CD14-positive monocyte (primary cell): ENCODE measurements at regions not wholly inside any gene's neighbourhood (a gene's known extent, or its start where the extent isn't known, plus 50 kb on each side); places are given as distances from the start of the nearest gene placed in this dataset.

Experiments used
- DNase-seq, 3 donors: peaks; one replicate each; pipeline ENCODE4 v3.0.0-alpha.2; 2011 to 2022
- H2AFZ ChIP-seq: 2 replicates; pipeline ENCODE4 v1.6.0; 2012; ENCODE audit warnings: mild to moderate bottlenecking, low read depth, low read length, inconsistent platforms; ENCODE audit not compliant: insufficient read depth, poor library complexity, severe bottlenecking
- H3K27ac ChIP-seq, 2 donors: 1 replicate in 1 of 2; 2 replicates in 1 of 2; pipeline ENCODE4 v1.5.1; 2012 to 2013; ENCODE audit warnings: low read length in 2 of 2, control low read depth in 1 of 2, inconsistent platforms in 1 of 2, low read depth in 1 of 2, mild to moderate bottlenecking in 1 of 2
- H3K27me3 ChIP-seq, 2 donors: one replicate each; pipeline versions ENCODE4 v1.6.0 to v1.6.1; 2011 to 2013; ENCODE audit warnings: low read length in 2 of 2; ENCODE audit not compliant: control insufficient read depth in 2 of 2, insufficient read depth in 2 of 2
- H3K36me3 ChIP-seq, 2 donors: replicated peaks in 1 of 2; 1 replicate in 1 of 2; 2 replicates in 1 of 2; pipeline versions ENCODE4 v1.5.1 to v1.6.1; 2012 to 2013; ENCODE audit warnings: low read length in 2 of 2, control low read depth in 1 of 2, inconsistent platforms in 1 of 2, mild to moderate bottlenecking in 1 of 2; ENCODE audit not compliant: insufficient read depth in 2 of 2, control insufficient read depth in 1 of 2
- H3K4me1 ChIP-seq, 2 donors: 1 replicate in 1 of 2; 2 replicates in 1 of 2; pipeline versions ENCODE4 v1.5.1 to v1.6.1; 2012 to 2013; ENCODE audit warnings: low read length in 2 of 2, control low read depth in 1 of 2, inconsistent platforms in 1 of 2, mild to moderate bottlenecking in 1 of 2, moderate library complexity in 1 of 2; ENCODE audit not compliant: insufficient read depth in 2 of 2, control insufficient read depth in 1 of 2
- H3K4me2 ChIP-seq: replicated peaks from 2 replicates; pipeline ENCODE3; 2012; ENCODE audit warnings: low read length, moderate library complexity, mild to moderate bottlenecking; ENCODE audit not compliant: poor library complexity, severe bottlenecking; ENCODE audit errors: extremely low read depth
- H3K4me3 ChIP-seq, 3 experiments: fragments of 200-600 bp in 1 of 3; sonication (generic) in 1 of 3; replicated peaks in 1 of 3; 1 replicate in 2 of 3; 2 replicates in 1 of 3; pipeline ENCODE4 v1.5.1; 2011 to 2013; ENCODE audit warnings: low read length in 3 of 3, mild to moderate bottlenecking in 3 of 3, control low read depth in 2 of 3, low read depth in 2 of 3, inconsistent platforms in 1 of 3, moderate library complexity in 1 of 3
- H3K79me2 ChIP-seq: 2 replicates; pipeline ENCODE4 v1.6.0; 2012; ENCODE audit warnings: mild to moderate bottlenecking, control low read depth, inconsistent platforms, low read length, moderate library complexity; ENCODE audit not compliant: insufficient read depth
- H3K9ac ChIP-seq: 2 replicates; pipeline ENCODE4 v1.6.0; 2017; ENCODE audit warnings: low read length, mild to moderate bottlenecking; ENCODE audit not compliant: insufficient read depth, poor library complexity, severe bottlenecking
- H3K9me3 ChIP-seq, 2 donors: replicated peaks in 1 of 2; 1 replicate in 1 of 2; 2 replicates in 1 of 2; pipeline versions ENCODE4 v1.5.1 to v1.6.1; 2012 to 2013; ENCODE audit warnings: low read length in 2 of 2, control low read depth in 1 of 2; ENCODE audit not compliant: control insufficient read depth in 1 of 2, insufficient read depth in 1 of 2
- H4K20me1 ChIP-seq: 2 replicates; pipeline ENCODE4 v1.6.0; 2012; ENCODE audit warnings: mild to moderate bottlenecking, low read length, control low read depth, moderate library complexity; ENCODE audit not compliant: insufficient read depth
- H3K27ac Mint-ChIP-seq, 7 donors: one replicate each; pipeline ENCODE4 v1.8.0; 2020; ENCODE audit warnings: mild to moderate bottlenecking in 7 of 7, mixed read lengths in 7 of 7, moderate library complexity in 6 of 7, inconsistent platforms in 2 of 7
- H3K27me3 Mint-ChIP-seq, 3 donors: one replicate each; pipeline ENCODE4 v1.8.0; 2021 to 2022; ENCODE audit warnings: low read depth in 3 of 3, mild to moderate bottlenecking in 3 of 3, mixed read lengths in 3 of 3, moderate library complexity in 3 of 3, inconsistent platforms in 1 of 3
- H3K36me3 Mint-ChIP-seq, 2 donors: one replicate each; pipeline ENCODE4 v1.8.0; 2020; ENCODE audit warnings: mixed read lengths in 2 of 2, inconsistent platforms in 1 of 2, mild to moderate bottlenecking in 1 of 2
- H3K4me1 Mint-ChIP-seq: one replicate; pipeline ENCODE4 v1.8.0; 2020; ENCODE audit warnings: mild to moderate bottlenecking, mixed read lengths
- H3K4me3 Mint-ChIP-seq, 2 donors: one replicate each; pipeline ENCODE4 v1.8.0; 2020; ENCODE audit warnings: mild to moderate bottlenecking in 2 of 2, mixed read lengths in 2 of 2, moderate library complexity in 1 of 2
- H3K9me3 Mint-ChIP-seq, 7 donors: one replicate each; pipeline ENCODE4 v1.8.0; 2020 to 2022; ENCODE audit warnings: mixed read lengths in 7 of 7, mild to moderate bottlenecking in 6 of 7, moderate library complexity in 6 of 7, inconsistent platforms in 2 of 7
- CTCF ChIP-seq: fragments of 200-600 bp; IDR thresholded peaks from one replicate; pipeline ENCODE4 v1.8.0; 2022; ENCODE audit warnings: antibody characterized with exemption, mild to moderate bottlenecking
- WGBS: methylation state at CpG from one replicate; pipeline ENCODE4 v1.1.5; 2013; ENCODE audit warnings: missing lambda C conversion rate; ENCODE audit not compliant: insufficient coverage; 5-methylcytosine and 5-hydroxymethylcytosine counted together
- intact Hi-C, 2 donors: fragments of 100-400 bp; cut with micrococcal nuclease; formaldehyde crosslinking; loops; one replicate each; pipeline versions ENCODE4 v1.15.0 to v1.15.1; 2023

DNA sequence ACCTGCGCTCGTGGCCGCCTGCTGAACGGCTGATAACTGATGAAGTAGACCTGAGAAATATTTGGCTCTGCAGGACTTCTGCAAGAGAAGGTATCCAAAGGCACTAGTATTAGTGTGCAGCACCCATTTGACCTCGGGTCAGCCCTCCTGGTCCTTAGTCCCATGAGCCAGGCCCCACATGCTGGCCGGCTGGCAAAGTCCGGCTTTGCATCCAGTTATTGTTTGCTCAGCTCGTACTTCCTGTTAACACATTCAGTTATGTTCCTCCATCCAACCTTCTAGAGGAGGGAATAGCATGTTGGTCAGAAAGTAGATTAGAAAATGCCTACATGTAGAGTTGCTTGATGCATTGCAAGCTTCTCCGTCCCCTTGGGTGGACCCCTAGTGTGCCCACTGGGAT, 385.7 kb upstream of the RGMA start:
- no peak for DNase-seq
- H3K9ac ChIP-seq = no peak overlapping the region
- no peaks in the 10 kb centered on the region for H4K20me1 ChIP-seq
- peaks cover 0 to 6% of the 10 kb centered on the region in 2 donors for H3K4me1 ChIP-seq
- no peak for TF ChIP-seq CTCF
- H3K4me3 ChIP-seq = no peak overlapping the region
- no peak overlapping the region for H3K27ac ChIP-seq
- H2AFZ ChIP-seq = no peak overlapping the region
- Mint-ChIP-seq H3K27ac (no peak overlapping the region), H3K9me3 (peaks cover 0 to 3% (median 2%) of the 10 kb centered on the region in 7 donors), H3K4me3 (no peak overlapping the region), H3K27me3 (peaks cover 2 to 6% (median 6%) of the 10 kb centered on the region in 3 donors), H3K4me1 (peaks cover 4% of the 10 kb centered on the region), H3K36me3 (no peaks in the 10 kb centered on the region)
- no peak overlapping the region for H3K4me2 ChIP-seq
- H3K79me2 ChIP-seq = no peaks in the 10 kb centered on the region
- no peaks in the 10 kb centered on the region for H3K27me3 ChIP-seq
- 95% methylated on average over 7 of the region's 9 CpGs for WGBS
- no peaks in the 10 kb centered on the region for H3K36me3 ChIP-seq
- intact Hi-C loops = no loop called here
- no peaks in the 10 kb centered on the region for H3K9me3 ChIP-seq

GRCh38 chr15:93469994-93470393, 381.0 kb upstream of the RGMA start:
- Histone ChIP-seq H2AFZ (no peak overlapping the region), H4K20me1 (no peaks in the 10 kb centered on the region), H3K79me2 (no peaks in the 10 kb centered on the region), H3K9ac (no peak overlapping the region), H3K4me2 (no peak overlapping the region), H3K9me3 (no peaks in the 10 kb centered on the region), H3K4me1 (peaks cover 0 to 6% of the 10 kb centered on the region in 2 donors), H3K27me3 (no peaks in the 10 kb centered on the region), H3K36me3 (no peaks in the 10 kb centered on the region), H3K4me3 (no peak overlapping the region), H3K27ac (no peak overlapping the region)
- 89% methylated on average over 11 of the region's 12 CpGs for WGBS
- peaks cover 4% of the 10 kb centered on the region for H3K4me1 Mint-ChIP-seq
- peaks cover 2 to 4% (median 2%) of the 10 kb centered on the region in 3 donors for H3K27me3 Mint-ChIP-seq
- no peaks in the 10 kb centered on the region for H3K36me3 Mint-ChIP-seq
- DNase-seq = no peak
- H3K9me3 Mint-ChIP-seq = peaks cover 0 to 4% (median 2%) of the 10 kb centered on the region in 7 donors
- TF ChIP-seq CTCF = no peak
- H3K4me3 Mint-ChIP-seq = no peak overlapping the region
- intact Hi-C loops = no loop called here
- no peak overlapping the region for H3K27ac Mint-ChIP-seq
